Transverse colon (tissue), 4 donors: ENCODE measurements at regions not wholly inside any gene's neighbourhood (a gene's known extent, or its start where the extent isn't known, plus 50 kb on each side); places are given as distances from the start of the nearest gene placed in this dataset.

Source experiments
- EP300 ChIP-seq: sonication (generic); formaldehyde crosslinking; IDR thresholded peaks from one replicate; pipeline ENCODE4 v1.6.1; 2017; ENCODE audit warnings: antibody characterized with exemption, low read depth
- POLR2A ChIP-seq: fragments of 450-650 bp; IDR thresholded peaks from one replicate; pipeline ENCODE4 v1.6.1; 2016; ENCODE audit warnings: antibody characterized with exemption, mild to moderate bottlenecking, moderate library complexity
- POLR2AphosphoS5 ChIP-seq, 3 donors: sonication (generic); formaldehyde crosslinking; IDR thresholded peaks; one replicate each; pipeline ENCODE4 v1.6.1; 2016; ENCODE audit warnings: antibody characterized with exemption in 3 of 3
- TF ChIP-seq, protein P1 (sequence below), 5 experiments: fragments of 200-600 bp in 3 of 5; fragments of 450-650 bp in 2 of 5; sonication (generic) in 3 of 5; IDR thresholded peaks; 1 replicate in 2 of 5; 2 replicates in 3 of 5; pipeline ENCODE4 v1.5.1; 2016 to 2017; ENCODE audit warnings: antibody characterized with exemption in 5 of 5, inconsistent platforms in 3 of 5, mild to moderate bottlenecking in 2 of 5, moderate library complexity in 1 of 5

DNA sequence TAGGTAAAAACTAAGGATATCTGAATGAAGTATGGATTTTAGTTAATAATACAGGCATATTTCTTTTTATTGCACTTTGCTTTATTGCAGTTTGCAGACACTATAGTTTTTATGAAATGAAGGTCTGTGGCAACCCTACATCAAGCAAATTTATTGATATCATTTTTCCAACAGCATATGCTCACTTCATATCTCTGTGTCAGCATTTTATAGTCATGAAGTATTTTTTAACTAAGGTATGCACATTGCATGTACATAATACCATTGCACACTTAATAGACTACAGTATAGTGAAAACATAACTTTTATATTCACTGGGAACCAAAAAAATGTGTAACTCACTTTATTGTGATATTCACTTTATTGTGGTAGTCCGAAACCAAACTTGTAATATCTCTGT is 236.3 kb downstream of the SUCLA2 start:
- TF ChIP-seq, protein P1, sequence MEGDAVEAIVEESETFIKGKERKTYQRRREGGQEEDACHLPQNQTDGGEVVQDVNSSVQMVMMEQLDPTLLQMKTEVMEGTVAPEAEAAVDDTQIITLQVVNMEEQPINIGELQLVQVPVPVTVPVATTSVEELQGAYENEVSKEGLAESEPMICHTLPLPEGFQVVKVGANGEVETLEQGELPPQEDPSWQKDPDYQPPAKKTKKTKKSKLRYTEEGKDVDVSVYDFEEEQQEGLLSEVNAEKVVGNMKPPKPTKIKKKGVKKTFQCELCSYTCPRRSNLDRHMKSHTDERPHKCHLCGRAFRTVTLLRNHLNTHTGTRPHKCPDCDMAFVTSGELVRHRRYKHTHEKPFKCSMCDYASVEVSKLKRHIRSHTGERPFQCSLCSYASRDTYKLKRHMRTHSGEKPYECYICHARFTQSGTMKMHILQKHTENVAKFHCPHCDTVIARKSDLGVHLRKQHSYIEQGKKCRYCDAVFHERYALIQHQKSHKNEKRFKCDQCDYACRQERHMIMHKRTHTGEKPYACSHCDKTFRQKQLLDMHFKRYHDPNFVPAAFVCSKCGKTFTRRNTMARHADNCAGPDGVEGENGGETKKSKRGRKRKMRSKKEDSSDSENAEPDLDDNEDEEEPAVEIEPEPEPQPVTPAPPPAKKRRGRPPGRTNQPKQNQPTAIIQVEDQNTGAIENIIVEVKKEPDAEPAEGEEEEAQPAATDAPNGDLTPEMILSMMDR (IDR thresholded peaks at IDR 0.05) = no peak
- no peak for TF ChIP-seq POLR2A
- no peak for TF ChIP-seq POLR2AphosphoS5 (IDR thresholded peaks at IDR 0.05)
- no peak for TF ChIP-seq EP300
